GM12874 (cell line): ENCODE measurements at regions not wholly inside any gene's neighbourhood (a gene's known extent, or its start where the extent isn't known, plus 50 kb on each side); places are given as distances from the start of the nearest gene placed in this dataset.

ENCODE experiments used
- TF ChIP-seq, protein P1 (sequence below): IDR thresholded peaks from 2 replicates; pipeline ENCODE4 v1.5.1; 2011; ENCODE audit warnings: low read depth, mild to moderate bottlenecking, control low read depth, low read length, moderate library complexity; ENCODE audit not compliant: insufficient read depth

GRCh38 chr18:43826215-43826614, 548.9 kb upstream of the SYT4 start:
- TF ChIP-seq, protein P1, sequence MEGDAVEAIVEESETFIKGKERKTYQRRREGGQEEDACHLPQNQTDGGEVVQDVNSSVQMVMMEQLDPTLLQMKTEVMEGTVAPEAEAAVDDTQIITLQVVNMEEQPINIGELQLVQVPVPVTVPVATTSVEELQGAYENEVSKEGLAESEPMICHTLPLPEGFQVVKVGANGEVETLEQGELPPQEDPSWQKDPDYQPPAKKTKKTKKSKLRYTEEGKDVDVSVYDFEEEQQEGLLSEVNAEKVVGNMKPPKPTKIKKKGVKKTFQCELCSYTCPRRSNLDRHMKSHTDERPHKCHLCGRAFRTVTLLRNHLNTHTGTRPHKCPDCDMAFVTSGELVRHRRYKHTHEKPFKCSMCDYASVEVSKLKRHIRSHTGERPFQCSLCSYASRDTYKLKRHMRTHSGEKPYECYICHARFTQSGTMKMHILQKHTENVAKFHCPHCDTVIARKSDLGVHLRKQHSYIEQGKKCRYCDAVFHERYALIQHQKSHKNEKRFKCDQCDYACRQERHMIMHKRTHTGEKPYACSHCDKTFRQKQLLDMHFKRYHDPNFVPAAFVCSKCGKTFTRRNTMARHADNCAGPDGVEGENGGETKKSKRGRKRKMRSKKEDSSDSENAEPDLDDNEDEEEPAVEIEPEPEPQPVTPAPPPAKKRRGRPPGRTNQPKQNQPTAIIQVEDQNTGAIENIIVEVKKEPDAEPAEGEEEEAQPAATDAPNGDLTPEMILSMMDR: no peak

- TF ChIP-seq, protein P1: no peak
Observed at GRCh38 chr18:43827311-43827710, 550.0 kb upstream of the SYT4 start.

GRCh38 chr18:43830303-43830702, 553.0 kb upstream of the SYT4 start:
- TF ChIP-seq, protein P1: no peak

DNA sequence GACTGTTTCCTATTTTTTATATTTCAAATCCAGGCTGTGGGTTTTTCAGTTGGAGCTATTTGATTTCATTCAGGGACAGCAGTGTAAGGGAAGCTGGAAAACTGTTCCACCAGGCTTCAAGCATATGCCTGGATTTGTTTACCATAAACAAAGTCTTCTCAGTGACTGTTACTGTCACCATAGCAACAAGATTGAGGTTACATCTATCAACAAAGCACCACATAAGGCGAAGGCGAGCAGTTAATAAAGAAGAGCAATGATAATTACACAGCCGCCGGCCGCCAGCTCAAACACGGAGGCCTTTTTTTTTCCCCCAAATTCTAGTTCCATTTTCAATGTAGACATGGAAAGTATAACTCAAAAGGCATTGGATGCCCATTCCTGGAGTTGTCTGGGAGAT, 553.7 kb upstream of the SYT4 start:
- TF ChIP-seq, protein P1: no peak

- TF ChIP-seq, protein P1: no peak
Observed at GRCh38 chr18:43846299-43846698, 569.0 kb upstream of the SYT4 start.

GRCh38 chr18:43847164-43848091, 570.1 kb upstream of the SYT4 start:
- TF ChIP-seq, protein P1: no peak

DNA sequence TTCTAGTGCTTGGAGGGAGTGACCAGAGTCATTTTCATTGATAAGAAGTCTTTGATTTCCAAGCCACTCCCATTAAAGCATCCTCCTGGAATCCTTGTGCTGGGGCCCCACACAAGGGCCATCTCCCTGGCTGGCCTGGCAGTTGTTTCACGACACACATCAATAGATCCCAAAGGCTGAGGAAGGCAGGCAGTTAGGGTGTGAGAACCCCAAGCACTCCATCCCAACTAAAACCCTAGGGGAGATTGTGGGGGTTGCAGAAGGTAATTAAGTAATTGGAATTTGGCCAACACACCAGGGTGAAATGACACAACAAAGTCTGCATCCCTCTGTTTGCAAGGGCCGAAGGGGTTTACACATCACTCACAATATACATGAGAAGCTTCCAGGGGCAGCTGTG, 578.1 kb upstream of the SYT4 start:
- TF ChIP-seq, protein P1: no peak
